Endothelial cell of umbilical vein (primary cell): ENCODE measurements at regions not wholly inside any gene's neighbourhood (a gene's known extent, or its start where the extent isn't known, plus 50 kb on each side); places are given as distances from the start of the nearest gene placed in this dataset.

Experiments used
- CTCF ChIP-seq, 2 donors: IDR thresholded peaks; 1 replicate in 1 of 2; 2 replicates in 1 of 2; pipeline ENCODE4 v1.5.1; 2011; ENCODE audit warnings: low read length in 2 of 2, mild to moderate bottlenecking in 2 of 2, moderate library complexity in 2 of 2, control low read depth in 1 of 2, inconsistent platforms in 1 of 2, low read depth in 1 of 2; ENCODE audit not compliant: insufficient read depth in 1 of 2; ENCODE audit errors: extremely low read depth in 1 of 2
- FOS ChIP-seq: IDR thresholded peaks from 2 replicates; pipeline ENCODE4 v1.6.1; 2011; ENCODE audit warnings: mild to moderate bottlenecking, low read length, moderate library complexity, borderline replicate concordance; ENCODE audit not compliant: insufficient read depth
- JUN ChIP-seq: IDR thresholded peaks from 2 replicates; pipeline ENCODE4 v1.6.1; 2011; ENCODE audit warnings: borderline replicate concordance, low read depth; ENCODE audit not compliant: insufficient read length, insufficient read depth
- MYC ChIP-seq: IDR thresholded peaks from one replicate; pipeline ENCODE4 v1.6.1; 2011; ENCODE audit warnings: mild to moderate bottlenecking, low read depth, low read length
- POLR2A ChIP-seq: IDR thresholded peaks from 2 replicates; pipeline ENCODE4 v1.6.1; 2012; ENCODE audit warnings: low read depth, mild to moderate bottlenecking, control low read depth, low read length
- POLR2AphosphoS5 ChIP-seq: IDR thresholded peaks from 2 replicates; pipeline ENCODE4 v1.6.1; 2012; ENCODE audit warnings: low read depth, mild to moderate bottlenecking, control low read depth, low read length, moderate library complexity; ENCODE audit not compliant: insufficient read depth
- TF ChIP-seq, protein P1 (sequence below): IDR thresholded peaks from 2 replicates; pipeline ENCODE4 v1.6.1; 2011; ENCODE audit not compliant: insufficient read depth, insufficient read length

DNA sequence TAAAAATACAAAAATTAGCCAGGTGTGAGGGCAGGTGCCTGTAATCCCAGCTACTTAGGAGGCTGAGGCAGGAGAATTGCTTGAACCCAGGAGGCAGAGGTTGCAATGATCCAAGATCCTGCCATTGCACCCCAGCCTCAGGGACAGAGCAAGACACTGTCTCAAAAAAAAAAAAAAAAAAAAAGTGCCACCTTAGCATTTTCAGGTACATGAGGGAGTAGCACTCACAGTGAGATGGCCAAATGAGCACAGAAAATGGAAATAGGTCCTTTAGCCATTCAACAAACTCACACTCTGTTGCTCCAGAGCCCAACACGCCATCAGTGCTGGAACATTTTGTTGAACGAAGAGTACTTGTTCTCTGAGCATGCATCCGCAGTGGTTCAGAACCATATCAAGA is 75.2 kb upstream of the MYL2 start:
- no peak for TF ChIP-seq POLR2A
- no peak for TF ChIP-seq CTCF (IDR thresholded peaks at IDR 0.05; ENCODE audit: extremely low read depth in 1 of 2, insufficient read depth in 1 of 2, low read depth in 1 of 2, low read length in 2 of 2)
- no peak for TF ChIP-seq JUN
- no peak for TF ChIP-seq FOS
- no peak for TF ChIP-seq POLR2AphosphoS5
- TF ChIP-seq, protein P1, sequence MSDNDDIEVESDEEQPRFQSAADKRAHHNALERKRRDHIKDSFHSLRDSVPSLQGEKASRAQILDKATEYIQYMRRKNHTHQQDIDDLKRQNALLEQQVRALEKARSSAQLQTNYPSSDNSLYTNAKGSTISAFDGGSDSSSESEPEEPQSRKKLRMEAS, result no peak
- TF ChIP-seq MYC, result no peak
